DOHH2 (cell line): ENCODE measurements at regions not wholly inside any gene's neighbourhood (a gene's known extent, or its start where the extent isn't known, plus 50 kb on each side); places are given as distances from the start of the nearest gene placed in this dataset.
"Not testable (repeated sequence)": the region's sequence is repeated elsewhere in the genome, so short reads cannot be mapped to it uniquely, and the experiment has no call there.

ENCODE experiments used
- H3F3A ChIP-seq: fragments of 200-600 bp; sonication (generic), shearing (Covaris generic); 2 replicates; pipeline ENCODE4 v1.6.0; 2016; ENCODE audit warnings: antibody characterized with exemption, mild to moderate bottlenecking; ENCODE audit not compliant: control insufficient read depth, insufficient read depth
- H3K27ac ChIP-seq: fragments of 200-600 bp; sonication (generic); 2 replicates; pipeline ENCODE4 v1.5.1; 2014; ENCODE audit warnings: low read depth, mild to moderate bottlenecking, low read length, moderate library complexity
- H3K27me3 ChIP-seq: fragments of 200-600 bp; sonication (generic); 2 replicates; pipeline ENCODE4 v1.6.1; 2014; ENCODE audit warnings: mild to moderate bottlenecking, low read length, mixed read lengths; ENCODE audit not compliant: control insufficient read depth
- H3K36me3 ChIP-seq: fragments of 200-600 bp; sonication (generic); 2 replicates; pipeline ENCODE4 v1.6.1; 2014; ENCODE audit warnings: mild to moderate bottlenecking, low read length, moderate library complexity, mixed read lengths; ENCODE audit not compliant: control insufficient read depth
- H3K4me1 ChIP-seq: fragments of 200-600 bp; sonication (generic); 2 replicates; pipeline ENCODE4 v1.6.1; 2014; ENCODE audit warnings: mild to moderate bottlenecking, low read length, mixed read lengths; ENCODE audit not compliant: control insufficient read depth
- H3K4me2 ChIP-seq: fragments of 200-600 bp; sonication (generic); 2 replicates; pipeline ENCODE4 v1.6.0; 2014; ENCODE audit warnings: mild to moderate bottlenecking, low read length, moderate library complexity
- H3K4me3 ChIP-seq: fragments of 200-600 bp; sonication (generic); 2 replicates; pipeline ENCODE4 v1.5.1; 2014; ENCODE audit warnings: mild to moderate bottlenecking, low read length, mixed read lengths
- H3K79me2 ChIP-seq: fragments of 200-600 bp; sonication (generic); 2 replicates; pipeline ENCODE4 v1.6.1; 2014; ENCODE audit warnings: mild to moderate bottlenecking, low read length, mixed read lengths; ENCODE audit not compliant: control insufficient read depth
- H3K9me2 ChIP-seq: fragments of 200-600 bp; sonication (generic); replicated peaks from 2 replicates; pipeline ENCODE4 v1.6.1; 2014; ENCODE audit warnings: mild to moderate bottlenecking, low read length, mixed read lengths; ENCODE audit not compliant: control insufficient read depth
- H3K9me3 ChIP-seq: fragments of 200-600 bp; sonication (generic); 2 replicates; pipeline ENCODE4 v1.6.1; 2014; ENCODE audit warnings: antibody characterized with exemption, low read length, mixed read lengths; ENCODE audit not compliant: control insufficient read depth, insufficient read depth
- H4K20me1 ChIP-seq: fragments of 200-600 bp; sonication (generic); 2 replicates; pipeline ENCODE4 v1.6.0; 2014; ENCODE audit warnings: low read depth, mild to moderate bottlenecking, antibody characterized with exemption, low read length, moderate library complexity; ENCODE audit not compliant: control insufficient read depth, insufficient read depth
- CTCF ChIP-seq: fragments of 200-600 bp; sonication (generic); IDR thresholded peaks from one replicate; pipeline ENCODE4 v1.5.1; 2014; ENCODE audit warnings: antibody characterized with exemption, mild to moderate bottlenecking, low read depth, low read length; ENCODE audit not compliant: poor library complexity, severe bottlenecking
- EZH2phosphoT487 ChIP-seq: fragments of 200-600 bp; sonication (generic); IDR thresholded peaks from 2 replicates; pipeline ENCODE4 v1.6.1; 2017; ENCODE audit warnings: borderline replicate concordance, mild to moderate bottlenecking, antibody characterized with exemption, low read length, moderate library complexity, mixed read lengths

DNA sequence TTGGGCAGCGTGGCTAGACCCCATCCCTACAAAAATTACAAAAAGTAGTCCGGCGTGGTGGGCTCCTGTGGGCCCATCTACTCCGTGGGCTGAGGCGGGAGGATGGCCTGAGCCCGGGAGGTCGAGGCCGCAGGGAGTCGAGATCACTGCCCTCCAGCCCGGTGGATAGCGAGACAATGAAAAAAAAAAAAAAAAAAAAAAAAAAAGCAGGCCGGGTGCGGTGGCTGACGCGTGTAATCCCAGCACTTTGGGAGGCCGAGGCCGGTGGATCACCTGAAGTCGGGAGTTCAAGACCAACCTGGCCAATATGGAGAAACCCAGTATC, 110.5 kb upstream of the LPCAT1 start:
- TF ChIP-seq EZH2phosphoT487 (no peak), CTCF (no peak)
- Histone ChIP-seq H3K36me3 (peaks cover 14% of the 10 kb centered on the region), H3K4me2 (peak overlapping the region; percentile 95), H3K4me3 (peak overlapping the region; percentile 92), H3K9me3 (no peaks in the 10 kb centered on the region), H3K27me3 (no peaks in the 10 kb centered on the region), H3K79me2 (peaks cover 21% of the 10 kb centered on the region), H3K4me1 (peaks cover 6% of the 10 kb centered on the region; the same call in 1 of the 2 replicates), H3K27ac (peak overlapping the region; percentile 57), H3K9me2 (no peaks in the 10 kb centered on the region), H3F3A (no peaks in the 10 kb centered on the region), H4K20me1 (no peaks in the 10 kb centered on the region)

DNA sequence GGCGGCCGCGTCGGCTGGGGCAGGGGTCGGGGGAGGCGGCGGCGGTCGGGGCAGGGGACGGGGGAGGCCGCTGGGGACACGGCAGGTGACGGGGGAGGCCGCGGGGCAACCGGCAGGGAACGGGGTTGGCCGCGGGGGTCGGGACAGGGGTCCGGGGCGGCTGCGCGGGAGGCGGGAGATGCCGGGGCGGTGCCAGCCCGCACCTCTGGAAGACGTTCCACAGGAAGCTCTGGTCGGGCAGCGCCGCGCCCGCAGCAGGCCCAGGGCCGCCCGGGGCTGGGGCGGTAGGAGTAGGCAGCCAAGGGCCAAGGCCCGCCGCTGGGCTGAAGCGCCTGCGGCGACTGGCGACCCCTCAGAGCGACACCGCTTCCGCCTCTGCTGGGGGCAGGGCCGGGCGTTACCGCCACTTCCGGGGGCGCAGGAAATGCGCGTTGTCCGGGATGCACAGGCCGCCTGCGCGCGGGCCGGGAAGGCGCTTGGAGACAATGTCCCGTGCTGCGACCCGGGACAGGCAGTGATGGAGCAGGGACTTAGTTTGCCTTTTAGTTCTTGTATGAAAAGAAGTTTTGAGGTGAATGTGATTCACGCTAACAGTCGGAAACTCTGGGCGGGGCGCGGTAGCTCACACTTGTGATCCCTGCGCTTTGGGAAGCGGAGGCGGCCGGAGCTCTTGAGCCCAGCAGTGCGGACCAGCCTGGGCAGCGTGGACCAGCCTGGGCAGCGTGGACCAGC, 110.0 kb upstream of the LPCAT1 start:
- Histone ChIP-seq H3K4me1 (peaks cover 6% of the 10 kb centered on the region; the same call in 1 of the 2 replicates), H3K36me3 (peaks cover 14% of the 10 kb centered on the region), H3K9me3 (no peaks in the 10 kb centered on the region), H3K9me2 (no peaks in the 10 kb centered on the region), H3F3A (no peaks in the 10 kb centered on the region), H3K27ac (peak overlapping the region; percentile 57), H3K79me2 (peaks cover 21% of the 10 kb centered on the region), H3K4me2 (peak overlapping the region; percentile 95), H3K27me3 (no peaks in the 10 kb centered on the region), H3K4me3 (peak overlapping the region; percentile 92), H4K20me1 (no peaks in the 10 kb centered on the region)
- TF ChIP-seq EZH2phosphoT487 (no peak), CTCF (no peak)

- H3K4me1 ChIP-seq, H3K4me3 ChIP-seq, H4K20me1 ChIP-seq, H3F3A ChIP-seq, H3K9me3 ChIP-seq, H3K4me2 ChIP-seq, H3K9me2 ChIP-seq, H3K27ac ChIP-seq, H3K27me3 ChIP-seq: not testable (repeated sequence)
- H3K79me2 ChIP-seq = peaks cover 21% of the 10 kb centered on the region
- peaks cover 18% of the 10 kb centered on the region for H3K36me3 ChIP-seq
These were observed 107.2 kb upstream of the LPCAT1 start for GRCh38 chr5:1631004-1631403.

GRCh38 chr5:1626397-1626796, 102.6 kb upstream of the LPCAT1 start:
- H3K4me1 ChIP-seq, H3K4me2 ChIP-seq, H3F3A ChIP-seq, H3K79me2 ChIP-seq, H3K9me2 ChIP-seq, H3K9me3 ChIP-seq, H3K4me3 ChIP-seq, H4K20me1 ChIP-seq, H3K27me3 ChIP-seq, H3K27ac ChIP-seq: not testable (repeated sequence)
- H3K36me3 ChIP-seq = peaks cover 22% of the 10 kb centered on the region

DNA sequence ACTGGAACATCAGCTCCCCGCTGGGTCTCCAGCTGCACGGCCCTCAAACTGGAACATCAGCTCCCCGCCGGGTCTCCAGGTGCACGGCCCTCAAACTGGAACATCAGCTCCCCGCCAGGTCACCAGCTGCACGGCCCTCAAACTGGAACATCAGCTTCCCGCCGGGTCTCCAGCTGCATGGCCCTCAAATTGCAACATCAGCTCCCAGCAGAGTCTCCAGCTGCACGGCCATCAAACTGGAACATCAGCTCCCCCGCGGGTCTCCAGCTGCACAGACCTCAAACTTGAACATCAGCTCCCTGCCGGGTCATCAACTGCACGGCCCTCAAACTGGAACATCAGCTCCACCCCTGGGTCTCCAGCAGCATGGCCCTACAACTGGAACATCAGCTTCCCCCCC, 95.8 kb upstream of the LPCAT1 start:
- not testable (repeated sequence) for H3K4me3 ChIP-seq, H3K9me3 ChIP-seq, H3F3A ChIP-seq, H3K36me3 ChIP-seq, H3K27me3 ChIP-seq, H3K79me2 ChIP-seq, H3K4me1 ChIP-seq, H4K20me1 ChIP-seq, H3K27ac ChIP-seq, H3K4me2 ChIP-seq, H3K9me2 ChIP-seq

DNA sequence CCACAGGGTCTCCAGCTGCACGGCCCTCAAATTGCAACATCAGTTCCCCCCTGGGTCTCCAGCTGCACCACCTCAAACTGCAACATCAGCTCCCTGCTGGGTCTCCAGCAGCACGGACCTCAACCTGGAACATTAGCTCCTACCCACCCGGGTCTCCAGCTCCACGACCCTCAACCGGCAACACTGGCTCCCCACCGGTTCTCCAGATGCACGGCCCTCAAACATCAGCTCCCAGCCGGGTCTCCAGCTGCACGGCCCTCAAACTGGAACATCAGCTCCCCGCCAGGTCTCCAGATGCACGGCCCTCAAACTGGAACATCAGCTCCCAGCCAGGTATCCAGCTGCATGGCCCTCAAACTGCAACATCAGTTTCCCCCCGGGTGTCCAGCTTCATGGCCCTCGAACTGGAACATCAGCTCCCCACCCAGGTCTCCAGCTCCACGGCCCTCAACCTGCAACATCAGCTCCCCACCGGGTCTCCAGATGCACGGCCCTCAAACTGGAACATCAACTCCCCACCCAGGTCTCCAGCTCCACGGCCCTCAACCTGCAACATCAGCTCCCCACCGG, 94.6 kb upstream of the LPCAT1 start:
- not testable (repeated sequence) for H3K9me2 ChIP-seq, H3K27me3 ChIP-seq, H3K4me2 ChIP-seq, H3K27ac ChIP-seq, H3K4me1 ChIP-seq, H4K20me1 ChIP-seq, H3K4me3 ChIP-seq, H3K9me3 ChIP-seq, H3K36me3 ChIP-seq, H3K79me2 ChIP-seq, H3F3A ChIP-seq
